HUES64 (cell line): ENCODE measurements at regions not wholly inside any gene's neighbourhood (a gene's known extent, or its start where the extent isn't known, plus 50 kb on each side); places are given as distances from the start of the nearest gene placed in this dataset.
"Not testable (repeated sequence)": the region's sequence is repeated elsewhere in the genome, so short reads cannot be mapped to it uniquely, and the experiment has no call there.

ENCODE experiments used
- H3K27ac ChIP-seq: 2 replicates; pipeline ENCODE4 v1.7.0; 2013; ENCODE audit warnings: low read depth, low read length, inconsistent platforms
- H3K27me3 ChIP-seq: 2 replicates; pipeline ENCODE4 v1.6.1; 2013; ENCODE audit warnings: mild to moderate bottlenecking, low read length; ENCODE audit not compliant: insufficient read depth
- H3K36me3 ChIP-seq: 2 replicates; pipeline ENCODE4 v1.6.1; 2013; ENCODE audit warnings: mild to moderate bottlenecking, low read length; ENCODE audit not compliant: insufficient read depth
- H3K4me1 ChIP-seq: 2 replicates; pipeline ENCODE4 v1.6.1; 2013; ENCODE audit warnings: mild to moderate bottlenecking, low read length, moderate library complexity; ENCODE audit not compliant: insufficient read depth
- H3K4me3 ChIP-seq: 2 replicates; pipeline ENCODE4 v1.5.1; 2013; ENCODE audit warnings: mild to moderate bottlenecking, low read length, moderate library complexity
- H3K9ac ChIP-seq: 2 replicates; pipeline ENCODE4 v1.6.1; 2013; ENCODE audit warnings: mild to moderate bottlenecking, low read depth, low read length
- H3K9me3 ChIP-seq: 2 replicates; pipeline ENCODE4 v1.6.1; 2013; ENCODE audit warnings: low read depth, low read length; ENCODE audit not compliant: insufficient read depth
- WGBS: fragments of 150-250, 120-280 bp; methylation state at CpG from one replicate; pipeline ENCODE4 v1.1.7; 2013; ENCODE audit warnings: missing lambda C conversion rate; 5-methylcytosine and 5-hydroxymethylcytosine counted together

DNA sequence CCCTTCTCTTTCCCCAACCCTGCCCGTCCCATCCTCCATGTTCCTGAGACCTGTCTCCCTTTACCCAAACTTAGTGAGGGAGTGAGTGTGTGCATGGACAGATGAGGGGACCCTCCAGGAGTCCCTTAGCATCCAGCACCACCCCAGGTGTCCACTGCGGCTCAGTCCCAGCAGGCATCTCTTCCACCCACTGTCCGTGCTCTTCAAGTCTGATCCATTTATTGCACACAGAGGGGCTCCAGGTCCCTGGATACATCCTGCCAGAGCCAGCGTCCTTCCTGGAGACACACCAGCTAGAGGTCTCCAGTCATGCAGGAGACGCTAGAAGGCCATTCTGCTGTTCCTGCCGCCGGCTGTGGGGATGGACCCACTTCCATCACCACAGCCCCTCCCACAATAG is 239.2 kb downstream of the ADGRD1 start:
- no peak overlapping the region for H3K9ac ChIP-seq
- 0 out of 2 replicates have a peak, but pooled peaks cover 3% of the 10 kb centered on the region for H3K27me3 ChIP-seq
- H3K4me1 ChIP-seq, result no peaks in the 10 kb centered on the region
- H3K4me3 ChIP-seq, result no peak overlapping the region
- no peaks in the 10 kb centered on the region for H3K36me3 ChIP-seq
- H3K9me3 ChIP-seq, result 0 out of 2 replicates have a peak, but pooled peaks cover 3% of the 10 kb centered on the region
- 89% methylated on average over 6 of the region's 7 CpGs for WGBS
- H3K27ac ChIP-seq, result no peak overlapping the region

DNA sequence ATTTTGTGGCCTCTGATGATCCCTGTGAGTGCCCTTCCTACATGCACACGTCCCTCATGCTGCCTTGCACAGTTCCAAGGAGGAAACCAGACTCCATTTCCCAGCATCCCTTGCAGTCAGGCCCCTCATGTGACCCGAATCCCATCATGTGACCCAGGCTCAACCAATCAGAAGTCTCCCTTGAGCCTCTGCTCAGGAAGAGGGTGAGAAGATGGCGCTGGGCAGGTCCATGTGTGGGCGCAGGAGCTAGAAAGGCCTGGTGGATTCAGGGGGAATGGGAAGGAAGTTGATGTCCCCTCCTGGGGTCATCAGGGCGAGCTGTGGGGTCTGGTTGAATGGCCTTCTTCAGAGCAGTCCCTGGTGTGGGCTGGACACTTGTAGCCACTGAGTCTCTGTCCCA is 240.5 kb downstream of the ADGRD1 start:
- no peaks in the 10 kb centered on the region for H3K4me1 ChIP-seq
- WGBS, result 86% methylated on average over 5 of the region's 5 CpGs
- 0 out of 2 replicates have a peak, but pooled peaks cover 3% of the 10 kb centered on the region for H3K27me3 ChIP-seq
- H3K27ac ChIP-seq, result no peak overlapping the region
- no peak overlapping the region for H3K9ac ChIP-seq
- no peaks in the 10 kb centered on the region for H3K9me3 ChIP-seq
- no peaks in the 10 kb centered on the region for H3K36me3 ChIP-seq
- no peak overlapping the region for H3K4me3 ChIP-seq

DNA sequence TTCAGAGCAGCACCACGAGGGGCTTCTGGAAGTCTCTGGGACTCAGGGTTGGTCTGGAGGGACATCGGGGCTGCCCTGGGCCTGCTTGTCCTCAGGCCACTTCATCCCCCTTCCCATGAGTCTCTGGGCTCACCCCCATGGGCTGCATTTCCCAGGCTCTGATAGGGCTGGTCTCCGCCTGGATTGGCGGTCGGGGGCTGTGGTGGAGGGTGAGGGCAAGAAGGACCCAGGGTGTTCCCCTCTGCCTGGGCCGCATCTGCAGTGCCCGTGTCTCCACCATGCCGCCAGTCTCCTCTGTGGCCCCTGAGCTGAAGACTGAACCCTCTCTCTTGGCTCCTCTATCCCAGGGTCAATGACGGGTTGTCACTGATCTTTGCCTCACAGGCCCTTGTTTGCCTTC is 242.1 kb downstream of the ADGRD1 start:
- no peak overlapping the region for H3K9ac ChIP-seq
- no peak overlapping the region for H3K4me3 ChIP-seq
- H3K36me3 ChIP-seq, result no peaks in the 10 kb centered on the region
- H3K4me1 ChIP-seq, result no peaks in the 10 kb centered on the region
- H3K27ac ChIP-seq, result no peak overlapping the region
- WGBS, result 95% methylated on average over 9 of the region's 9 CpGs
- 0 out of 2 replicates have a peak, but pooled peaks cover 3% of the 10 kb centered on the region for H3K27me3 ChIP-seq
- no peaks in the 10 kb centered on the region for H3K9me3 ChIP-seq

DNA sequence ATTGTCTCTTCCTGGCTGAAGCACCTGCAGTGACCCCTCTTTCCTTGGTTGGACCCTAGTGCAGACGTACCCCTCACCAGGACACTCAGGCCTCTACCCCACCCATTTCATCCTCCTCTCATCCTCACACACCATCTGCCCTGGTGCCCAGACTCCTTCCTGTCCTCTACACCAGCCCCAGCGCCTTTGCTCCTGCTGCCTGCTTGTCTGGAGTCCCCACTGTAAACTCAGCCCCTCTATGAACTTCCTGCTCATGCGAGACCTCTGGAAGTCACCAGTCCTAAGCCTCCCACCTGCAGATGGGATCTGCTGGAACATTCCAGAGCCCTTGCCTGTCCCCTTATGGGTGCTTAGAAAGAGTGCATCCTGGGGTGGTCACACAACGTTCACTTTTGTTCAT is 242.5 kb downstream of the ADGRD1 start:
- no peak overlapping the region for H3K9ac ChIP-seq
- no peaks in the 10 kb centered on the region for H3K9me3 ChIP-seq
- no peak overlapping the region for H3K4me3 ChIP-seq
- 0 out of 2 replicates have a peak, but pooled peaks cover 3% of the 10 kb centered on the region for H3K27me3 ChIP-seq
- no peaks in the 10 kb centered on the region for H3K36me3 ChIP-seq
- 88% methylated on average over 4 of the region's 4 CpGs for WGBS
- H3K27ac ChIP-seq, result no peak overlapping the region
- H3K4me1 ChIP-seq, result no peaks in the 10 kb centered on the region

DNA sequence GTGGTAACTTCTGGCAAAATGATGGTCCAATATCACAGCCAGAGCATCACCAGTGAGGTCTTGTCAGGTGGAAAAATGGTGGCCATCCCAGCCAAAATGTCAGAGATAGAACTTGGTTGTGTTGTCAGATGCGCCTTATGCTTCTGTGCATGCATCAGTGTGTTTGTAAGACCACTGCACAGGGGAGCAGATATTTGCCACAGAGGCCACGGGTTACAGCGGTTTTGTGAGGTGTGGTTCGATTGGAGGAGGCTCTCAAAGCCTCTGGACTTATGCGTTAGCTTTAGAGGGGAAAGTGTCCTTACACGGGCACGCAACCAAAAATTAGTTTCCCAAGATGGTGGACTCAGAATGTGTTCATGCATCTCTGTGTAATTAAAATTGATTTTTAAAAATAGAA is 243.8 kb downstream of the ADGRD1 start:
- no peaks in the 10 kb centered on the region for H3K4me1 ChIP-seq
- H3K4me3 ChIP-seq, result no peak overlapping the region
- whole genome bisulfite sequencing, result 95% methylated on average over 7 of the region's 7 CpGs
- H3K27me3 ChIP-seq, result no peaks in the 10 kb centered on the region
- no peaks in the 10 kb centered on the region for H3K9me3 ChIP-seq
- no peaks in the 10 kb centered on the region for H3K36me3 ChIP-seq
- no peak overlapping the region for H3K9ac ChIP-seq
- H3K27ac ChIP-seq, result no peak overlapping the region

DNA sequence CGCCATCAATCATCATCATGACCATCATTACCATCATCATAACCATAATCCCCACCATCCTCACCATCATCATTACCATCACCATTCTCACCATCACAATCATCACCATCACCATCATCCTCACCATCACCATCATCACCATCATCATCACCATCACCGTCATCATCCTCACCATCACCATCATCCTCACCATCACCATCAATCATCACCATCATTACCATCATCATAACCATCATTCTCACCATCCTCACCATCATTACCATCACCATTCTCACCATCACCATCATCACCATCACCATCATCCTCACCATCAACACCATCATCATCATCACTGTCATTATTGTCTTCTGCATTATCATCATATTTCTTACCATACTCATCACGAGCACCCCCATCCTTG is 245.5 kb downstream of the ADGRD1 start:
- Histone ChIP-seq H3K36me3 (no peaks in the 10 kb centered on the region), H3K27me3 (no peaks in the 10 kb centered on the region), H3K9me3 (no peaks in the 10 kb centered on the region), H3K4me3 (no peak overlapping the region), H3K27ac (no peak overlapping the region), H3K4me1 (no peaks in the 10 kb centered on the region), H3K9ac (no peak overlapping the region)
- 77% methylated on average over 3 of the region's 3 CpGs for WGBS

DNA sequence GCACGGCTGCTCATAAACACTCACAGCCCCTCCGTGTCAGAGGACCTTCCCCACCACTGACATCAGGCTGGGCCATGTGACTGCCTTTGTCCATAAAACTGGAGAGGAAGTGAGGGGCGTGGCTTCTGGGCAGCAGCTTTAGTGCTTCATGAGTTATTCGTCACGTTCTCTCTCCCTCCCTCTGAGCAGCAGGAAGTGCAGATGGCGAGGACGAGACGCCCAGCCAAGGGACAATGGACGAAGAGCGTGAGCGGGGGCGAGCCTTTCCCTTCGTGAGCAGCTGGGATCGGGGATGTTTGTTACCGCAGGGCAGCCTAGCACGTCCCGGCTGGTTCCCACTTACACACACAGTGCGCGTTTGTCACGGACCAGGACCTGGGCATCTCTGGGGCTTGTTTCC is 248.2 kb downstream of the ADGRD1 start:
- H3K36me3 ChIP-seq, H3K27me3 ChIP-seq, H3K4me3 ChIP-seq, H3K9me3 ChIP-seq, H3K4me1 ChIP-seq, H3K27ac ChIP-seq, H3K9ac ChIP-seq: not testable (repeated sequence)
- WGBS, result no CpG with 5 or more reads among the region's 20 CpGs

DNA sequence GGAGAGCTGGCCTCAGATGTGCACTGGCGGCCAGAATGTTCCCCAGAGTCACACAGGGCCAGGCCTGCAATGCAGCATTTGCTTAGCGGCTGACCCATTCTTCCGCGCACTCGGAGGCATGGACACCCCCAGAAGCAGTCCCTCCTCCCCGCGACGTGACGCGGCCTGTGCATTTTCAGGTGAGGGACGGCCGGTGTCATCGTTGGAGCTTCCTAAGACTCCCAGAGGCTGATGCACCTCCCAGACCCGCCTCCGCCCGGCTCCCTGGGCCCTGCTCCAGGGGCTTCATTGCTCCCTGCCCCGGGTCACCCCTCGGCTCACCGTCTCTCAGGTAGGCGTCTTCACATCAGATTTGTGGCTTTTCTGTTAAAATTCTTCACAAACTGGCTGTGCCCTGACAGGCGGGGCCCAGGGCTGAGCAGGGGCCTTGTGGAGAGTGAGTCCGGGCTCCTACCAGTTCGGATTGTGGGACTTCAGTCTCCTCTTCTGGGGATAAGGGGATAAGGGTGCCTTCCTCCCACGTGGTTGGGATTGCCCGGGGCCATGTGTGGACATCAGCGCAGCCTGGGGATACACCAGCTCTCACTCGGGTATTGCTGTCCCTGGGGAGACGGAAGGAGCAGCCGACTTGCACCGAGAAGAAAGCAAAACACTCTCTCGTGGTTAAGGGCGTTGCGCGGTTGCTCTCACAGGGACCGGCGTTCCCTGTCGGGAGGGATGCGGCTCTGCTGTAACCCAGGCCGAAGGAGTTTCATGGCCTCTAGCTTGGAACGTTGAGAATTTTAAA is 249.1 kb downstream of the ADGRD1 start:
- no peak overlapping the region for H3K27ac ChIP-seq
- WGBS, result 89% methylated on average over 40 of the region's 40 CpGs
- H3K4me1 ChIP-seq, result no peaks in the 10 kb centered on the region
- no peaks in the 10 kb centered on the region for H3K9me3 ChIP-seq
- no peak overlapping the region for H3K9ac ChIP-seq
- H3K36me3 ChIP-seq, result no peaks in the 10 kb centered on the region
- no peak overlapping the region for H3K4me3 ChIP-seq
- no peaks in the 10 kb centered on the region for H3K27me3 ChIP-seq

DNA sequence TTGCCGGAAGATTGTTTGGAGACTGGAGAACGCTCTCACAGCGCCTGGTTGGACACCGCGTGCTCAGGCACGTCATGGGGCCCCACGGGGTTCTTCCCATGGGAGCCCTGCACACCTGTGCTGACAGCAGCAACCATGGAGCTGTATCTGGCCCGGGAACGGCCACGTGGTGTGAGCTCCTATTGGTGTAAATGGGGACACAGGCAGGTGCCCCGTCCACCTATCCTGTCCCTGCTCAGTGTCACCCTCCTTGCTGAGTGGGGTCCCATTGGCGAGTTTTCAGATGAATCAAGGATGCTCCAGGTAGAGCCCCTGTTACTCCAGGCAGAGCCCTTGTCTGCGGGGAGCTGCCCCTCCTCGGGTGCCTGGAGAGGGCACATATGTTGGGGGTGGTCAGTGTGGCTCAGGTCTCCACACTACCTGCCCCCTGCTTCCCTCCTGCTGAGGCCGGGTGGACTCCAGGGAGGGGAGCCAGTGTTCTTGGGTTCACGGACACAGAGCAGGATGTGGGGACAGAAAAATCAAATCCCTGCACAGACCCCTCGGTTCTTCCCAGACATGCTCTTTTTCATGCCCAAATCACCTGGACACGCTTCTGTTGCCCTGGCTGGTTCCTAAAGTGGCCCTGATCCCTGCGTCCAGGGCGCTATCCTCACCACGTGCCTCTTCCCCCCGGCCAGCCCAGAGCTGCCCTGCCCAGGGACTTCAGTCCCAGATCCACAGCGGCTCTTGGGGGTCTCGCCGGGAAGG is 250.1 kb downstream of the ADGRD1 start:
- Histone ChIP-seq H3K9ac (no peak overlapping the region), H3K36me3 (no peaks in the 10 kb centered on the region), H3K4me3 (no peak overlapping the region), H3K27me3 (no peaks in the 10 kb centered on the region), H3K4me1 (no peaks in the 10 kb centered on the region), H3K27ac (no peak overlapping the region), H3K9me3 (no peaks in the 10 kb centered on the region)
- 92% methylated on average over 25 of the region's 25 CpGs for WGBS

DNA sequence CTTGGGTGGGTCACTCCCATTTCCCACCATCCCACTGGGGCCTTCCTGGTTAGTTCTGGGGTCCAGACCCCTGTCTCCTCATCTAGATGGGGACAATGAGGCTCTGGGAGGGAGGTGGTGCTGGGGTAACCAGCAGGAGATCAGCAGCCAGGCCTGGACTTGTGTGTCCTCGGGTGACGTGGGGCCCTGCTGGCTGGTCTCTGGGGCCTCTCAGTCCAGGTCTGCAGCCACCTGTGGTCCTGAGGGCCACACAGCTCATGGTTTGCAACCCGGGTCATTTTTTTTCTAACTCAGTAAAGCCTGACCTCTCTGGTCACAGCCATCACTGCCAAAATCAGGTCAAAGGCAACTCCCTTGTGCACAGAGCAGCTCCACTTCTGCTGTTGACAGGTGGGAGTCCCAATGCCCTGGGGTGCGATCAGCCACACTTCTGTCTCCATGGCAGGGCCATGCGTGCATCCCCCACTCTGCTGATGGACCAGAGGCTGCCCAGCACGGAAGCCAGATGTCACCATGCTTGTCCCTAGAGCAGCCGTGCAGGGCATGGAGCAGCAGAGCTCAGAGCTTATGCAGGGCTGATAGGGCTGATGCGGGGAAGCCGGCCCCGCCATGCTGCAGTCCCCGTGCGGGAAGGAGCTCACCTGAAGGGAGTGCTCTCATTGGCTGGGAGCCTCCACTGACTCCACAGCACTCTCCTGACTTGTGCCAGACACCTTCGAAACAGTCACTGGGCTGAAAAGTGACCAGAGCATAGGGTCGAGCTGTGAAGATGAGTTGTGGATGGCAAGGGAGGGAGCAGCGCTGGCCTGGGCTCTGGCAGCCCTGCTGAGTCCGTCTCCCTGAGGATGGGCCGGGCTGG is 250.9 kb downstream of the ADGRD1 start:
- Histone ChIP-seq H3K36me3 (no peaks in the 10 kb centered on the region), H3K9me3 (no peaks in the 10 kb centered on the region), H3K4me1 (no peaks in the 10 kb centered on the region)

More for the DNA sequence above, 250.9 kb downstream of the ADGRD1 start:
- Histone ChIP-seq H3K4me3 (no peak overlapping the region), H3K27ac (no peak overlapping the region), H3K9ac (no peak overlapping the region), H3K27me3 (no peaks in the 10 kb centered on the region)
- 83% methylated on average over 17 of the region's 17 CpGs for WGBS
